ENCODE measurements at regions not wholly inside any gene's neighbourhood (a gene's known extent, or its start where the extent isn't known, plus 50 kb on each side); places are given as distances from the start of the nearest gene placed in this dataset.

GRCh38 chr10:64067009-64067606 lies 545.9 kb downstream of the REEP3 start:
- no peak for TF ChIP-seq CTCF (IDR thresholded peaks at IDR 0.05; ENCODE audit: low read length)
- TF ChIP-seq EZH2 (optimal IDR thresholded peaks at IDR 0.05; ENCODE audit: low read depth, low read length), result no peak

Data from MM.1S (cell line).